Endothelial cell of umbilical vein (primary cell): ENCODE measurements at regions not wholly inside any gene's neighbourhood (a gene's known extent, or its start where the extent isn't known, plus 50 kb on each side); places are given as distances from the start of the nearest gene placed in this dataset.

Source experiments
- EZH2 ChIP-seq: IDR thresholded peaks from 2 replicates; pipeline ENCODE4 v1.6.1; 2012; ENCODE audit warnings: borderline replicate concordance, low read depth, mild to moderate bottlenecking, moderate library complexity, low read length, inconsistent platforms; ENCODE audit not compliant: severe bottlenecking
- FOS ChIP-seq: IDR thresholded peaks from 2 replicates; pipeline ENCODE4 v1.6.1; 2011; ENCODE audit warnings: mild to moderate bottlenecking, low read length, moderate library complexity, borderline replicate concordance; ENCODE audit not compliant: insufficient read depth
- POLR2A ChIP-seq: IDR thresholded peaks from 2 replicates; pipeline ENCODE4 v1.6.1; 2012; ENCODE audit warnings: low read depth, mild to moderate bottlenecking, control low read depth, low read length
- TF ChIP-seq, protein P1 (sequence below), 2 donors: IDR thresholded peaks; 1 replicate in 1 of 2; 2 replicates in 1 of 2; pipeline ENCODE4 v1.5.1; 2011; ENCODE audit warnings: low read length in 2 of 2, mild to moderate bottlenecking in 2 of 2, moderate library complexity in 2 of 2, control low read depth in 1 of 2, inconsistent platforms in 1 of 2, low read depth in 1 of 2; ENCODE audit not compliant: insufficient read depth in 1 of 2; ENCODE audit errors: extremely low read depth in 1 of 2

GRCh38 chr7:114081606-114082425, 163.0 kb upstream of the PPP1R3A start:
- no peak for TF ChIP-seq EZH2
- TF ChIP-seq, protein P1, sequence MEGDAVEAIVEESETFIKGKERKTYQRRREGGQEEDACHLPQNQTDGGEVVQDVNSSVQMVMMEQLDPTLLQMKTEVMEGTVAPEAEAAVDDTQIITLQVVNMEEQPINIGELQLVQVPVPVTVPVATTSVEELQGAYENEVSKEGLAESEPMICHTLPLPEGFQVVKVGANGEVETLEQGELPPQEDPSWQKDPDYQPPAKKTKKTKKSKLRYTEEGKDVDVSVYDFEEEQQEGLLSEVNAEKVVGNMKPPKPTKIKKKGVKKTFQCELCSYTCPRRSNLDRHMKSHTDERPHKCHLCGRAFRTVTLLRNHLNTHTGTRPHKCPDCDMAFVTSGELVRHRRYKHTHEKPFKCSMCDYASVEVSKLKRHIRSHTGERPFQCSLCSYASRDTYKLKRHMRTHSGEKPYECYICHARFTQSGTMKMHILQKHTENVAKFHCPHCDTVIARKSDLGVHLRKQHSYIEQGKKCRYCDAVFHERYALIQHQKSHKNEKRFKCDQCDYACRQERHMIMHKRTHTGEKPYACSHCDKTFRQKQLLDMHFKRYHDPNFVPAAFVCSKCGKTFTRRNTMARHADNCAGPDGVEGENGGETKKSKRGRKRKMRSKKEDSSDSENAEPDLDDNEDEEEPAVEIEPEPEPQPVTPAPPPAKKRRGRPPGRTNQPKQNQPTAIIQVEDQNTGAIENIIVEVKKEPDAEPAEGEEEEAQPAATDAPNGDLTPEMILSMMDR (IDR thresholded peaks at IDR 0.05; ENCODE audit: extremely low read depth in 1 of 2, insufficient read depth in 1 of 2, low read depth in 1 of 2, low read length in 2 of 2), result peak; percentile 26 to 34
- no peak for TF ChIP-seq POLR2A
- TF ChIP-seq FOS, result no peak
